Thyroid gland (tissue), 4 donors: ENCODE measurements at regions not wholly inside any gene's neighbourhood (a gene's known extent, or its start where the extent isn't known, plus 50 kb on each side); places are given as distances from the start of the nearest gene placed in this dataset.

ENCODE experiments used
- CTCF ChIP-seq, 6 experiments: fragments of 200-600 bp in 3 of 6; fragments of 450-650 bp in 3 of 6; sonication (generic) in 3 of 6; IDR thresholded peaks; one replicate each; pipeline ENCODE4 v1.5.1; 2016 to 2019; ENCODE audit warnings: antibody characterized with exemption in 6 of 6, mild to moderate bottlenecking in 2 of 6, inconsistent platforms in 1 of 6, moderate library complexity in 1 of 6
- POLR2A ChIP-seq, 2 donors: fragments of 450-650 bp; IDR thresholded peaks; one replicate each; pipeline ENCODE4 v1.6.1; 2017; ENCODE audit warnings: antibody characterized with exemption in 2 of 2, mild to moderate bottlenecking in 2 of 2, moderate library complexity in 1 of 2

- TF ChIP-seq CTCF (IDR thresholded peaks at IDR 0.05) (no peak), POLR2A (IDR thresholded peaks at IDR 0.05) (no peak)
Measured at GRCh38 chr3:150107429-150108175, 136.9 kb upstream of the PFN2 start.
